Peyer's patch (tissue), 4 donors: ENCODE measurements at regions not wholly inside any gene's neighbourhood (a gene's known extent, or its start where the extent isn't known, plus 50 kb on each side); places are given as distances from the start of the nearest gene placed in this dataset.

ENCODE experiments used
- POLR2A ChIP-seq, 2 donors: fragments of 450-650 bp; IDR thresholded peaks; one replicate each; pipeline ENCODE4 v1.5.1; 2017; ENCODE audit warnings: antibody characterized with exemption in 2 of 2, mild to moderate bottlenecking in 2 of 2, moderate library complexity in 2 of 2
- TF ChIP-seq, protein P1 (sequence below), 6 experiments: fragments of 450-650 bp in 4 of 6; fragments of 200-600 bp in 2 of 6; sonication (generic) in 1 of 6; IDR thresholded peaks; one replicate each; pipeline ENCODE4 v1.5.1; 2017 to 2019; ENCODE audit warnings: antibody characterized with exemption in 6 of 6, mild to moderate bottlenecking in 3 of 6, moderate library complexity in 1 of 6

DNA sequence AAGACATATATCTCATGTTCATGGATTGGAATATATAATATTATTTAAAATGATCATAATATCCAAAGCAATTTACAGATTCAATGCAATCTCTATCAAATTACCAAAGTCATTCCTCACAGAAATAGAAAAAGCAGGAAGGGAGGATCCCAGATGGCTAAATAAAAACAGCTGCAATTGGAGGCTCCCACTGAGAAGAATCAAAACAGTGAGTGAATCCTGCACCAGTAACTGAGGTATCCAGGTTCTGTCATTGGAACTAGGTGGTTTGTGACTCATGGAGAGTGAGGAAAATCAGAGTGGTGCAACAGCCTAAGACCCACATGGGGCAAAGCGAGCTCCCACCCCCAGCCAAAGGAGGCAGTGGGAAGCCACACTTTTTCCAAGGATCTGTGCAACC is 128.4 kb downstream of the MTERF1 start:
- no peak for TF ChIP-seq POLR2A (IDR thresholded peaks at IDR 0.05)
- TF ChIP-seq, protein P1, sequence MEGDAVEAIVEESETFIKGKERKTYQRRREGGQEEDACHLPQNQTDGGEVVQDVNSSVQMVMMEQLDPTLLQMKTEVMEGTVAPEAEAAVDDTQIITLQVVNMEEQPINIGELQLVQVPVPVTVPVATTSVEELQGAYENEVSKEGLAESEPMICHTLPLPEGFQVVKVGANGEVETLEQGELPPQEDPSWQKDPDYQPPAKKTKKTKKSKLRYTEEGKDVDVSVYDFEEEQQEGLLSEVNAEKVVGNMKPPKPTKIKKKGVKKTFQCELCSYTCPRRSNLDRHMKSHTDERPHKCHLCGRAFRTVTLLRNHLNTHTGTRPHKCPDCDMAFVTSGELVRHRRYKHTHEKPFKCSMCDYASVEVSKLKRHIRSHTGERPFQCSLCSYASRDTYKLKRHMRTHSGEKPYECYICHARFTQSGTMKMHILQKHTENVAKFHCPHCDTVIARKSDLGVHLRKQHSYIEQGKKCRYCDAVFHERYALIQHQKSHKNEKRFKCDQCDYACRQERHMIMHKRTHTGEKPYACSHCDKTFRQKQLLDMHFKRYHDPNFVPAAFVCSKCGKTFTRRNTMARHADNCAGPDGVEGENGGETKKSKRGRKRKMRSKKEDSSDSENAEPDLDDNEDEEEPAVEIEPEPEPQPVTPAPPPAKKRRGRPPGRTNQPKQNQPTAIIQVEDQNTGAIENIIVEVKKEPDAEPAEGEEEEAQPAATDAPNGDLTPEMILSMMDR (IDR thresholded peaks at IDR 0.05), result no peak
